OCI-LY7 (cell line): ENCODE measurements at regions not wholly inside any gene's neighbourhood (a gene's known extent, or its start where the extent isn't known, plus 50 kb on each side); places are given as distances from the start of the nearest gene placed in this dataset.

Source experiments
- EZH2phosphoT487 ChIP-seq: fragments of 200-600 bp; sonication (generic); IDR thresholded peaks from 2 replicates; pipeline ENCODE4 v1.6.1; 2018; ENCODE audit warnings: low read depth, borderline replicate concordance, mild to moderate bottlenecking, mixed run types, antibody characterized with exemption, low read length, moderate library complexity, mixed read lengths
- TF ChIP-seq, protein P1 (sequence below): fragments of 200-600 bp; sonication (generic); conservative IDR thresholded peaks from 2 replicates; pipeline ENCODE4 v1.5.1; 2014; ENCODE audit warnings: mild to moderate bottlenecking, antibody characterized with exemption, low read length, moderate library complexity, mixed read lengths

DNA sequence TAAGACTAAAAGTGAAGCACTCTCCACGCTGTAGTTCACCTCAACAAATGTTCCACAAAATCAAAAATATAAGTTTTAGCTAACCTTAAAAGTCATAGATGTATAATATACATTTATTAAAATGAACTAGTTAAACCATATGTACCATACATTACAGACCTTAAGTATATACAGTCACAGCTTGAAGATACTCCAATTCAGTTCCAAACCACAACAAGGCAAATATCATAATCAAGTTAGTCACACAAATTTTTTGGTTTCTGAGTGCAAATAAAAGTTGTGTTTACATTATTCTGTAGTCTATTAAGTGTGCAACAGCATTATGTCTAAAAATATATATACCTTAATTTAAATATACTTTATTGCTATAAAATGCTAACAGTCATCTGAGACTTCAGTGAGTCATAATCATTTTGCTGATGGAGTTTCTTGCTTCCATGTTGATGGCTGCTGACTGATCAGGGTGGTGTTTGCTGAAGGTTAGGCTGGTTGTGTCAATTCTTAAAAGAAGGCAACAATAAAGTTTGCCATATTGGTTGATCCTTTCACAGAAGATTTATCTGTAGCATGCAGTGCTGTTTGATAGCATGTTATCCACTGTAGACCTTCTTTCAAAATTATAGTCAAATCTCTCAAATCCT lies 736.7 kb downstream of the NSUN3 start:
- TF ChIP-seq, protein P1, sequence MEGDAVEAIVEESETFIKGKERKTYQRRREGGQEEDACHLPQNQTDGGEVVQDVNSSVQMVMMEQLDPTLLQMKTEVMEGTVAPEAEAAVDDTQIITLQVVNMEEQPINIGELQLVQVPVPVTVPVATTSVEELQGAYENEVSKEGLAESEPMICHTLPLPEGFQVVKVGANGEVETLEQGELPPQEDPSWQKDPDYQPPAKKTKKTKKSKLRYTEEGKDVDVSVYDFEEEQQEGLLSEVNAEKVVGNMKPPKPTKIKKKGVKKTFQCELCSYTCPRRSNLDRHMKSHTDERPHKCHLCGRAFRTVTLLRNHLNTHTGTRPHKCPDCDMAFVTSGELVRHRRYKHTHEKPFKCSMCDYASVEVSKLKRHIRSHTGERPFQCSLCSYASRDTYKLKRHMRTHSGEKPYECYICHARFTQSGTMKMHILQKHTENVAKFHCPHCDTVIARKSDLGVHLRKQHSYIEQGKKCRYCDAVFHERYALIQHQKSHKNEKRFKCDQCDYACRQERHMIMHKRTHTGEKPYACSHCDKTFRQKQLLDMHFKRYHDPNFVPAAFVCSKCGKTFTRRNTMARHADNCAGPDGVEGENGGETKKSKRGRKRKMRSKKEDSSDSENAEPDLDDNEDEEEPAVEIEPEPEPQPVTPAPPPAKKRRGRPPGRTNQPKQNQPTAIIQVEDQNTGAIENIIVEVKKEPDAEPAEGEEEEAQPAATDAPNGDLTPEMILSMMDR = no peak
- TF ChIP-seq EZH2phosphoT487 = no peak
